ENCODE measurements at regions not wholly inside any gene's neighbourhood (a gene's known extent, or its start where the extent isn't known, plus 50 kb on each side); places are given as distances from the start of the nearest gene placed in this dataset.
A peak's percentile ranks its signal among the peaks of the same experiment; 100 is the strongest.

DNA sequence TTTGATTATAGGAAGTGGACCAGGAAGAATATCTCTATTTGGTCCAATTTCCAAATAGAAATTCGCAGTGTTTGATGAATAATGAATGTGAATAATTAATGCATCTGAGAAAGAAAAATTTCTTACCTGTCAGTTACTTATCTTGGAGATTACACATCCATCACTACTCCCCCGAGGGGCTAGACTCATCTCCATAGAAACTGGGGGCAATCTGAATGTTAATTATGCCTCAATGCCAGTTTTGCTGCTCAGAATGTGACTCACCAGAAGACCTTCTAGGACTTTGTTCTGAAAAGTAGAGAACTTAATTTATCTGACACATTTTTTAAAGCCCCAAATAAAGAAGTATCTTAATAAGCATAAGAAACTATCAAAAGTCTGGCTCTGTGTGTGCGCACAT is 233.4 kb upstream of the NR4A3 start:
- DNase-seq (ENCODE audit: low read depth, low spot score), result no peak

DNA sequence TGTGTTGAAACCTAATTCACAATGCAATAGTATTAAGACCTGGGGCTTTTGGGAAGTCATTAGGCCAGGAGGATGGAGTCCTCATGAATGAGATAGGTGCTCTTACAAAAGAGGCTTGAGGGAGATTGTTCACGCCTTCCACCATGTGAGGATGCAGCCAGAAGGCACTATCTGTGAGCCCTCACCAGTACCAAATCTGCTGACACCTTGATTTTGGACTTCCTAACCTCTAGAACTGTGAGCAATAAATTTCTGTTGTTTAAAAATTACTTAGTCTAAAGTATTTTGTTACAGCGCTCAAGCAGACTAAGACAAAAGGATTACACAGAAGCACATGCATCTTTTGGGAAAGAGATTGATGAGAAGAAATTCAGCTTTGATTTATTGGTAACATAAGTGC is 232.9 kb upstream of the NR4A3 start:
- DNase-seq (ENCODE audit: low read depth, low spot score), result no peak

GRCh38 chr9:99590410-99590809 is 231.3 kb upstream of the NR4A3 start:
- DNase-seq (ENCODE audit: low read depth, low spot score), result no peak

GRCh38 chr9:99590840-99591239 is 230.8 kb upstream of the NR4A3 start:
- no peak for DNase-seq (ENCODE audit: low read depth, low spot score)

- no peak for DNase-seq (ENCODE audit: low read depth, low spot score)
Measured at GRCh38 chr9:99591770-99592169, 229.9 kb upstream of the NR4A3 start.

GRCh38 chr9:99592834-99593574 is 228.7 kb upstream of the NR4A3 start:
- DNase-seq (ENCODE audit: low read depth, low spot score), result no peak

- DNase-seq (ENCODE audit: low read depth, low spot score), result peak; percentile 24
Measured at GRCh38 chr9:99593610-99594009, 228.1 kb upstream of the NR4A3 start.

- DNase-seq (ENCODE audit: low read depth, low spot score), result no peak
Measured at GRCh38 chr9:99594056-99594780, 227.5 kb upstream of the NR4A3 start.

GRCh38 chr9:99595796-99596195 is 225.9 kb upstream of the NR4A3 start:
- DNase-seq (ENCODE audit: low read depth, low spot score), result no peak

GRCh38 chr9:99601571-99602111 is 220.0 kb upstream of the NR4A3 start:
- no peak for DNase-seq (ENCODE audit: low read depth, low spot score)

DNA sequence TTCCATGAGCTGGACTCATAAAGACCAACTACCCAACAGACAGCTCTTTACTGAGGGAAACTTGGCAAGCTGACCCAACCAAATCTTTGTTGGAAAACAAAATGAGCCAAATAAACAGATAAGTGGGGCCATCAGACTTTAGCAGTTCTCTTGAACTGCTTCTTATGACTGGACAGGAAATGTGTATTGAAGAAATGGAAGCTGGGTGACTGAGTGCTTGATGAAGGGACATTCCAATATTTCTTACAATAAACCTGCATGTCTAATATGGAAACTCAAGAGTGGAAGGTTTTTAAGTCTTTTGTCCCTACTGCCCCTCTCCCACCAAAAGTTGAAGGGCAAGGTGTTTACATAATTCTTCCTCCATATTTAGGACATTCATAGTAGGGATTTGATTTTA is 218.8 kb upstream of the NR4A3 start:
- DNase-seq (ENCODE audit: low read depth, low spot score), result no peak

GRCh38 chr9:99605016-99605743 is 216.5 kb upstream of the NR4A3 start:
- no peak for DNase-seq (ENCODE audit: low read depth, low spot score)

GRCh38 chr9:99606296-99606695 is 215.4 kb upstream of the NR4A3 start:
- no peak for DNase-seq (ENCODE audit: low read depth, low spot score)

DNA sequence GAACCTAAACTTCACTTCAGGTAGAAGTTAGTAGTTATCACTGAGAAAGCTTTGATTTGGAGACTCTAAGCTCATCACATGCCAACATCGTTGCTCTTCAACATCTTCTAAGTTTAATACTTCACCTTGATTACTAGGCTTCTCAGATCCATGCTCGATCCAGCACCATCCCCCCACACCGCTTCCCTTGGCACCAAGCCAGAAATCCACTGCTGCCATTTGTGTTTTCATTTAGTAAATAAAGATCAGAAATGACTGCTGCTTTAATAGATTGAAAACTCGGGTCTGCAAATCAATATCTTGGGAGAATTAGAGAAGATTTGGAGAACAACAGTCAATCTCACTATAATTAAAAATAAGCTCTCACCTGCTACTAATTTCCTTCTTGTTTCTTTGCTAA is 214.7 kb upstream of the NR4A3 start:
- DNase-seq (ENCODE audit: low read depth, low spot score), result no peak

- DNase-seq (ENCODE audit: low read depth, low spot score), result no peak
Measured at GRCh38 chr9:99607842-99608448, 213.7 kb upstream of the NR4A3 start.

DNA sequence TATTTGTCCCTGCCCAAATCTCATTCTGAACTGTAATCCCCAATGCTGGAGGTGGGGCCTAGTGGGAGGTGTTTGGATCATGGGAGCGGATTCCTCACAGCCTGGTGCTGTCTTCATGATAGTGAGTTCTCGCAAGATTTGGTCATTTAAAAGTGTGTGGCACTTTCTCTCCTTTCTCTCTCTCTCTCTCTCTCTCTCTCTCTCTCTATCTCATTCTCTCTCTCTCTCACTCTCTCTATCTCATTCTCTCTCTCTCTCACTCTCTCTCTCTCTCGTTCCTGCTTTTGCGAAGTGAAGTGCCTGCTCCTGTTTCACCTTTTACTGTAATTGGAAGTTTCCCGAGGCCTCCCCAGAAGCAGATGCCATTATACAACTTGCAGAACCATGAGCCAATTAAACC is 207.3 kb upstream of the NR4A3 start:
- no peak for DNase-seq (ENCODE audit: low read depth, low spot score)

- no peak for DNase-seq (ENCODE audit: low read depth, low spot score)
Measured at GRCh38 chr9:99621040-99621439, 200.6 kb upstream of the NR4A3 start.

GRCh38 chr9:99622679-99623078 is 199.0 kb upstream of the NR4A3 start:
- no peak for DNase-seq (ENCODE audit: low read depth, low spot score)

DNA sequence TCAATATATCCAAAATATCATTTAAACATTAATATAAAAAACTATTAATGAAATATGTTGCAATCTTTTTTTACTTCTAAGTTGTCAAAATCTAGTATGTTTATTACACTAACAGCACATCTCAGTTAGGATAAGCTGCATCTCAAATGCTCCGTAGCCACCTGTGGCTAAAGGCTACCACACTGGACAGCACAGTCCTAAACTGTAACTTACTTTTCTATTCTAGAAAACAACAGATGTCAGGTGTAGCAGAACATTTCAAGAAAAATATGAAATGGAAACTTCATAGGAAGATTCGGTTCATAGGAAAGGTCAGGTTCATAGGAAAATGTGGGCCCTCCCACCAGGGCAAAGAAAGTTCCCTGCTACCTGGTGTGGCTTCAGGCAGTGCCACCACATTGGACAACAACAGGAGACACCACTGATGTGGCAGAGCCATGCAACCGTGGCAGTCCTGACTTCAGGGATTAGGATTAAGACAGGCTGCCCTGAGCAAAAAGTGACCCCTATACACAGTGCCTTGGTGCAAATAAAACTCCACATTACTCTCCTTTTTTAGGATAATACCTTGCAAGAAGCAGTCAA is 197.8 kb upstream of the NR4A3 start:
- DNase-seq (ENCODE audit: low read depth, low spot score), result no peak

- no peak for DNase-seq (ENCODE audit: low read depth, low spot score)
Measured at GRCh38 chr9:99624499-99625233, 197.0 kb upstream of the NR4A3 start.

- DNase-seq (ENCODE audit: low read depth, low spot score), result no peak
Measured at GRCh38 chr9:99626426-99626825, 195.3 kb upstream of the NR4A3 start.

All from ELF-1 (cell line).